SK-N-SH (cell line): ENCODE measurements at regions not wholly inside any gene's neighbourhood (a gene's known extent, or its start where the extent isn't known, plus 50 kb on each side); places are given as distances from the start of the nearest gene placed in this dataset.

Source experiments
- CTCF ChIP-seq: fragments of 200-600 bp; sonication (generic); IDR thresholded peaks from 2 replicates; pipeline ENCODE4 v1.6.1; 2017; ENCODE audit warnings: antibody characterized with exemption, mild to moderate bottlenecking, moderate library complexity
- EP300 ChIP-seq, 2 experiments: IDR thresholded peaks; 2 replicates each; pipeline versions ENCODE4 v1.4.0 to v1.6.1; 2012; ENCODE audit warnings: borderline replicate concordance in 1 of 2, low read depth in 1 of 2, low read length in 1 of 2
- EZH2phosphoT487 ChIP-seq: fragments of 200-600 bp; sonication (generic); IDR thresholded peaks from 2 replicates; pipeline ENCODE4 v1.6.1; 2017; ENCODE audit warnings: low read depth, mixed run types, mild to moderate bottlenecking, antibody characterized with exemption, moderate library complexity, borderline replicate concordance
- POLR2AphosphoS5 ChIP-seq: IDR thresholded peaks from 2 replicates; pipeline ENCODE4 v1.6.1; 2012; ENCODE audit warnings: low read depth, low read length
- RAD21 ChIP-seq: IDR thresholded peaks from 2 replicates; pipeline ENCODE4 v1.6.1; 2012; ENCODE audit warnings: mild to moderate bottlenecking, low read length
- REST ChIP-seq: IDR thresholded peaks from 2 replicates; pipeline ENCODE4 v1.6.1; 2012; ENCODE audit warnings: mild to moderate bottlenecking, low read depth, low read length, moderate library complexity
- USF2 ChIP-seq: fragments of 150-350 bp; IDR thresholded peaks from 2 replicates; pipeline ENCODE4 v1.6.1; 2017; ENCODE audit warnings: antibody characterized with exemption, low read length, low read depth, borderline replicate concordance

- TF ChIP-seq CTCF, result no peak
- TF ChIP-seq EP300 (IDR thresholded peaks at IDR 0.05; ENCODE audit: borderline replicate concordance in 1 of 2, low read depth in 1 of 2, low read length in 1 of 2), result no peak
- no peak for TF ChIP-seq REST
- TF ChIP-seq USF2, result no peak
- no peak for TF ChIP-seq EZH2phosphoT487
- TF ChIP-seq POLR2AphosphoS5, result no peak
- no peak for TF ChIP-seq RAD21
Observed at GRCh38 chr12:90091809-90092208, 383.2 kb upstream of the ATP2B1 start.
